Daoy (cell line): ENCODE measurements at regions not wholly inside any gene's neighbourhood (a gene's known extent, or its start where the extent isn't known, plus 50 kb on each side); places are given as distances from the start of the nearest gene placed in this dataset.
"Not testable (repeated sequence)": the region's sequence is repeated elsewhere in the genome, so short reads cannot be mapped to it uniquely, and the experiment has no call there.

Experiments
- DNase-seq: peaks from one replicate; pipeline ENCODE4 v3.0.0-alpha.2; 2015; ENCODE audit warnings: low read depth

DNA sequence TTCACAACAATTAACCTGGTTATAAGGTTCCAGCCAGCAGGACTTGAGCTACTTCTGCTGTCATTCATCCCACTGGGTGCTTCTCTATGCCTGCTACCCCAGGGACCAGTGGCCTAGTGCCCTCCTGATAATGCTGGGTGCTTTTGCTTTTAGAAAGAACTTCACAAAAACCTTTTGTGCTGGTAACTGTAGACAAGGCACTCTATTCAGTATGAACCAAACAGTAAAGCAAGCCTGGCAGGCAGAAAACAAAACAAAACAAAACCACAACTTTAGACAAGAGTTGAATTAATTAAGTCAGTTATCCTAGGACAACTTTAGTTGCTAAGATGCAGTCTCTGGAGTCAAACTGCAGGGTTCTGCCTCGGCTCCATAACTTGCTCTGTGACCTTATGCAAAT, 61.9 kb upstream of the ADGRL2 start:
- no peak for DNase-seq

GRCh38 chr1:81733480-81733879, 67.3 kb upstream of the ADGRL2 start:
- no peak for DNase-seq

GRCh38 chr1:81731989-81732388, 68.7 kb upstream of the ADGRL2 start:
- DNase-seq: no peak

DNA sequence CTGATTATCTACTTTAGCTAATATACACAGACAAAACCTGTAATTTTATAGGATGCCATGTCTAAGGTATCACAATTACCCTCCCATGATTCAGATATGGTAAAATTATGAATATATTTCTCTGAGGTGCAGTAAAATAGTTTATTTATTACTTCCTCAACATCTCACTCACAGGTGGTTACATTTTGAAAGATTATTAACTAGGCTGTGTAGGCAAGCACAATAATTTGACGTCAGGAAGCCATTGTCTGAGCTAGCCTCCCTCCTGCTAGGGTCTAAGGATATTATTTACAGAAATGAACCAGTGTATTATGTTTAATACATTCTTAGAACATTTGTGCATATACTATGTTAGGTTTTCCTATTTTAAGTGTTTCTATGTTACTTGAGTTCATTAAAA, 69.9 kb upstream of the ADGRL2 start:
- DNase-seq: no peak

DNA sequence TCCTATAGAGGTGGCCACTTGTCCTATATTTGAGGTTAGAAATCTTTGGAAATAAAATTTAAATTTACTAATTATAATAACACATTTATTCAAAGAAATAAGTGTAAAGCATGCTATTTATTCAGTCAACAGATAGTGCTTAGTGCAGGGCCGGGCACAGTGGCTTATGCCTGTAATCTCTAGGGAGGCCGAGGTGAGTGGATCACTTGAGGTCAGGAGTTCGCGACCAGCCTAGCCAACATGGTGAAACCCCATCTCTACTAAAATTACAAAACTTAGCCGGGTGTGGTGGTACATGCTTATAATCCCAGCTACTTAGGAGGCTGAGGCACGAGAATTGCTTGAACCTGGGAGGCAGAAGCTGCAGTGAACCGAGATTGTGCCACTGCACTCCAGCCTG, 70.4 kb upstream of the ADGRL2 start:
- not testable (repeated sequence) for DNase-seq

GRCh38 chr1:81729818-81730217, 70.9 kb upstream of the ADGRL2 start:
- DNase-seq: no peak

- no peak for DNase-seq
These were observed 71.5 kb upstream of the ADGRL2 start for GRCh38 chr1:81729239-81729638.

GRCh38 chr1:81725823-81726222, 74.9 kb upstream of the ADGRL2 start:
- no peak for DNase-seq

- DNase-seq: not testable (repeated sequence)
These were observed 78.0 kb upstream of the ADGRL2 start for GRCh38 chr1:81722631-81723328.

GRCh38 chr1:81720256-81720655, 80.5 kb upstream of the ADGRL2 start:
- DNase-seq: peak; percentile 30

GRCh38 chr1:81717230-81717629, 83.5 kb upstream of the ADGRL2 start:
- DNase-seq: no peak

GRCh38 chr1:81715391-81715790, 85.3 kb upstream of the ADGRL2 start:
- no peak for DNase-seq

DNA sequence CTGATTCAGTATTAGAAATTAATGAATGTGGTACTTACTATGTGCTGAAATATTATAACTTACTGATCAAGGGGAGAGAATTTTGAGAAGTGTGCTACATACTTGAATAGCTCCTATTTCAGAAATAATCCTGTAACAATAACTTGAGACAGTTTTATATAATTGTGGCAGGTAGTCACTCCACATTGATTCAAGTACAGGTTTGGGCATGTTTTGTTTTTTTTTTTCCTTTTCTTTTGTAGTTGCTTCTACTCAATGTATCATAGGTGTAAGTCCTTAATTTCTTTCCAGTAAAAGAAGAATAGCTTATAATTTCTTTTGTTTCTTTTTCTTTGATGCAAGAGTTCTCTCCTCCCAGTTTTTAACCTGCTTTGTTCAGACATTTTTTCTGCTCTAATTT, 86.1 kb upstream of the ADGRL2 start:
- no peak for DNase-seq

GRCh38 chr1:81712425-81712824, 88.3 kb upstream of the ADGRL2 start:
- DNase-seq: no peak

GRCh38 chr1:81710857-81711256, 89.9 kb upstream of the ADGRL2 start:
- no peak for DNase-seq

- no peak for DNase-seq
These were observed 92.5 kb upstream of the ADGRL2 start for GRCh38 chr1:81708250-81708649.

DNA sequence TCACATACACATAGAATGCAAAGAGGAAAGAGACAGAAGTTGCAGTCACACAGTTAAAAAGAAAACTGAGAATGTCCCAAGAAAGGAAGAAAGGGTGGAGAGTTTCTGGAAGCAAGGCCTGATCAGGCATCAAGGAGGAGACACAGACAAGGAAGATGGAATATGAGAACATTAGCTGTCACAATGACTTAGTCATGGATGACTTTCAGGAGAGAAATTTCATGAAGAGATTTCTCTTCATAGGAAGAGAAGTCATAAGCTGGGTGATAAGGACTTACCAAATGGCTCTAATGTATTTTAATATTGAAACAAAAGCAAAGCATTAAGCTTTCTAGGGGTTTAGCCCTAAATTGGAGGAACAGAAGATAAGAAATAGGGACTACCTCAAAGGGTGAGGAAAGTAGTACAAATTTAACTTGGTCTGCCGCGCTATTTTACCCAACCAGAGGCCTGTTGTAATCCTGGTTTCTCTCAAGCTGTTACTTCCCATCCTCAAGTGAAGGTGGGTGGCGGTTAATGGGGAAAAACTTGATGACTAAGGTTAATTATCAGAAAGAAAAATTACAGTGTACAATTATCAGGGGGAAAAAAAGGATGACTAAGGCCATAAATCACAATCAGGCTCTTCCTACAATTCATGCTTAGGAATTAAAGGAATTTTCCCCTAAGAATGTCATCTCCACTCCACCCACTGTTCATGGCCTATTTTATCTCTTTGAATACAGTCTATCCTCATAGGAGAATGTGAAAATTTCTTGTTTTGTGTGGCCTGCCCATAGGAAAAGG, 93.9 kb upstream of the ADGRL2 start:
- DNase-seq: peak; percentile 57

- peak; percentile 44 for DNase-seq
These were observed 96.8 kb upstream of the ADGRL2 start for GRCh38 chr1:81703756-81704463.

DNA sequence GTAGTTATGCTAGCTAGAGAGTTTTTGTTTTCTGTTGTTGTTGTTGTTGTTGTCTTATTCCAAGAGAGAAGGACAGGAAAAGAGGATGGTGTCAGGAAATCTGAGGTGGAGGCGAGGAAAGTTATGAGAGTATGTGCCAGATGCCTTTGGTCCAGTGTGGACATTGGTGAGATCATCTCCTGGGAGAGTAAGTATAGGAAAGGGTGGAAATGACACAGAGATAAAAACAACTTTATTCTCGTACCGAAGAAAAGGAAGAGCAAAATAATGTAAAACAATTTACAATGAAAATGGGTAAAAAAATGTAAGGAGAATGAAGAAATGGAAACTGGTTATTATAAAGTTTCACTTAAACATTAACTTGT, 97.4 kb upstream of the ADGRL2 start:
- peak; percentile 76 for DNase-seq

- peak; percentile 87 for DNase-seq
These were observed 97.8 kb upstream of the ADGRL2 start for GRCh38 chr1:81702903-81703302.

GRCh38 chr1:81702079-81702715, 98.5 kb upstream of the ADGRL2 start:
- no peak for DNase-seq

- DNase-seq: no peak
These were observed 99.8 kb upstream of the ADGRL2 start for GRCh38 chr1:81700728-81701470.
